ENCODE measurements at regions not wholly inside any gene's neighbourhood (a gene's known extent, or its start where the extent isn't known, plus 50 kb on each side); places are given as distances from the start of the nearest gene placed in this dataset.

- DNase-seq (ENCODE audit: low read depth, low spot score), result no peak
These were observed 51.1 kb upstream of the GRIK3 start for GRCh38 chr1:37085393-37085792.

GRCh38 chr1:37089750-37090149 is 55.4 kb upstream of the GRIK3 start:
- DNase-seq (ENCODE audit: low read depth, low spot score), result no peak

GRCh38 chr1:37090671-37091070 is 56.4 kb upstream of the GRIK3 start:
- DNase-seq (ENCODE audit: low read depth, low spot score), result no peak

- no peak for DNase-seq (ENCODE audit: low read depth, low spot score)
These were observed 58.6 kb upstream of the GRIK3 start for GRCh38 chr1:37092937-37093336.

GRCh38 chr1:37094302-37094701 is 60.0 kb upstream of the GRIK3 start:
- DNase-seq (ENCODE audit: low read depth, low spot score), result no peak

GRCh38 chr1:37096523-37096922 is 62.2 kb upstream of the GRIK3 start:
- DNase-seq (ENCODE audit: low read depth, low spot score), result no peak

GRCh38 chr1:37097731-37098130 is 63.4 kb upstream of the GRIK3 start:
- DNase-seq (ENCODE audit: low read depth, low spot score), result no peak

- no peak for DNase-seq (ENCODE audit: low read depth, low spot score)
These were observed 63.9 kb upstream of the GRIK3 start for GRCh38 chr1:37098237-37098636.

GRCh38 chr1:37100310-37100709 is 66.0 kb upstream of the GRIK3 start:
- no peak for DNase-seq (ENCODE audit: low read depth, low spot score)

- DNase-seq (ENCODE audit: low read depth, low spot score), result no peak
These were observed 68.5 kb upstream of the GRIK3 start for GRCh38 chr1:37102656-37103382.

- DNase-seq (ENCODE audit: low read depth, low spot score), result no peak
These were observed 71.6 kb upstream of the GRIK3 start for GRCh38 chr1:37105911-37106310.

GRCh38 chr1:37107153-37107907 is 73.0 kb upstream of the GRIK3 start:
- no peak for DNase-seq (ENCODE audit: low read depth, low spot score)

- no peak for DNase-seq (ENCODE audit: low read depth, low spot score)
These were observed 74.4 kb upstream of the GRIK3 start for GRCh38 chr1:37108596-37109188.

- no peak for DNase-seq (ENCODE audit: low read depth, low spot score)
These were observed 78.1 kb upstream of the GRIK3 start for GRCh38 chr1:37112430-37112829.

- DNase-seq (ENCODE audit: low read depth, low spot score), result no peak
These were observed 79.1 kb upstream of the GRIK3 start for GRCh38 chr1:37113285-37113997.

- no peak for DNase-seq (ENCODE audit: low read depth, low spot score)
These were observed 84.5 kb upstream of the GRIK3 start for GRCh38 chr1:37118790-37119189.

- DNase-seq (ENCODE audit: low read depth, low spot score), result no peak
These were observed 86.0 kb upstream of the GRIK3 start for GRCh38 chr1:37120279-37120678.

GRCh38 chr1:37123276-37124115 is 89.2 kb upstream of the GRIK3 start:
- no peak for DNase-seq (ENCODE audit: low read depth, low spot score)

- DNase-seq (ENCODE audit: low read depth, low spot score), result no peak
These were observed 90.2 kb upstream of the GRIK3 start for GRCh38 chr1:37124501-37124900.

- no peak for DNase-seq (ENCODE audit: low read depth, low spot score)
These were observed 91.0 kb upstream of the GRIK3 start for GRCh38 chr1:37125295-37125694.

GRCh38 chr1:37127254-37127748 is 93.0 kb upstream of the GRIK3 start:
- no peak for DNase-seq (ENCODE audit: low read depth, low spot score)

Measured in astrocyte of the hippocampus (primary cell).